ENCODE measurements at regions not wholly inside any gene's neighbourhood (a gene's known extent, or its start where the extent isn't known, plus 50 kb on each side); places are given as distances from the start of the nearest gene placed in this dataset.

- no peak for DNase-seq (ENCODE audit: low read depth, low spot score)
Measured at GRCh38 chr5:63894690-63895089, 67.6 kb downstream of the HTR1A start.

DNA sequence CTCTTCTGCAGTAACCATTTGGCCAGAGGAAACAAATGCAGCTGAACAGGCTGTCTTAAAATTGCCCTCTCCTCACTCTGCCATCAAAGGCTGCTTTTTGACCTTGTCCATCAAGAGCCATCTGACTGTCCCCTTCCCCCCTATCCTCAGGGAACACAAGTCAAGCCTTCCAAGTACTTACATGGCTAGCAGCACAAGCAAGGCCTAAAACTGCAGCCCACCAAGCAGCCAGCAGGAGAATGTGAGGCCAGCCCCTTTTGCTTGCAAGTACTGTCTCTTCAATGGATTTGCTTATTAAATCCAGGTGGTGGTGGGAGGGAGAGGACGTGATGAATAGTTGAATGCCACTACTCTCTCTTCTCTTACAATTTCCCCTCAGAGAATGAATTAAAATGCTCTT is 83.5 kb downstream of the HTR1A start:
- DNase-seq (ENCODE audit: low read depth, low spot score) = no peak
- H3K4me3 ChIP-seq (ENCODE audit: low read length) = no peak overlapping the region

More at GRCh38 chr5:63894690-63895089, 67.6 kb downstream of the HTR1A start:
- H3K4me3 ChIP-seq (ENCODE audit: low read length) = no peak overlapping the region

- no peak overlapping the region for H3K4me3 ChIP-seq (ENCODE audit: low read length)
- DNase-seq (ENCODE audit: low read depth, low spot score) = no peak
Measured at GRCh38 chr5:63877961-63878360, 84.3 kb downstream of the HTR1A start.

DNA sequence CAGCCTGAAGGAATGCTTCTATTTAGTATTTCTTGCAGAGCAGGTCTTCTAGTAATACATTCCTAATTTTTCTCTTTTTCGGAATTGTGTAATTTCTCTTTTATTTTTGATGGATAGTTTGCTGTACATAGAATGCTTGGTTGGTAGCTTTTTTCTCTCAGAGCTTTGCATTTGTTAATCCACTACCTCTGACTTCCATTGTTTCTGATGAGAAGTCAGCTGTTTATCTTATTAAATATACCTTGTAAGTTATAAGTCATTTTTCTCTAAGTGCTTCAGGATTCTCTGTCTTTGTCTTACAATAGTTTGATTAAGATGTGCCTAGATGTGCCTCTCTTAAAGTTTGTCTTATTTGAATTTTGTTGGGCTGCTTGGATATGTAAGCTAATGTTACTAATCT is 101.9 kb downstream of the HTR1A start:
- no peak for DNase-seq (ENCODE audit: low read depth, low spot score)

DNA sequence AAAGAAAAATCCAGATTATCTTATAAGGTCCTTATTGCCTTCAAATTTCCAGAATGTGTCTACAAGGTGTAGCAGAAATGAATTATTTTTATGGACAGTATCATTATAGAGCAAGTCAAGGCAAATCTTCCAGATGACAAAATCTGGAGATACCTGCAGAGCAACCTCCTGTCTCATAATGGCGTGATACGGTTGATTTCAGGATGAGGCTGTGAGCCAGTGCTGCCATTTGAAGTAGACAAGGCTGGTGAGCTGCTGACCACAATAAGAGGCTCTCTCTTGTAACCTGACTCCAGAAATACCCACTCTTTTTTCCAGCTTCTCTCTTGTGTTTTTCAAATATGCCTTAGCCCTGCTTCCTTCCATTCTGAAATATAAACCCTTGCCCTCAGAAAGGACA is 108.2 kb downstream of the HTR1A start:
- no peak for DNase-seq (ENCODE audit: low read depth, low spot score)
- H3K4me3 ChIP-seq (ENCODE audit: low read length) = no peak overlapping the region

More for the DNA sequence above, 101.9 kb downstream of the HTR1A start:
- no peak overlapping the region for H3K4me3 ChIP-seq (ENCODE audit: low read length)

- no peak overlapping the region for H3K4me3 ChIP-seq (ENCODE audit: low read length)
Measured at GRCh38 chr5:63843190-63843589, 119.1 kb downstream of the HTR1A start.

GRCh38 chr5:63837437-63837836 is 124.8 kb downstream of the HTR1A start:
- DNase-seq (ENCODE audit: low read depth, low spot score) = no peak

More at GRCh38 chr5:63843190-63843589, 119.1 kb downstream of the HTR1A start:
- DNase-seq (ENCODE audit: low read depth, low spot score) = no peak

DNA sequence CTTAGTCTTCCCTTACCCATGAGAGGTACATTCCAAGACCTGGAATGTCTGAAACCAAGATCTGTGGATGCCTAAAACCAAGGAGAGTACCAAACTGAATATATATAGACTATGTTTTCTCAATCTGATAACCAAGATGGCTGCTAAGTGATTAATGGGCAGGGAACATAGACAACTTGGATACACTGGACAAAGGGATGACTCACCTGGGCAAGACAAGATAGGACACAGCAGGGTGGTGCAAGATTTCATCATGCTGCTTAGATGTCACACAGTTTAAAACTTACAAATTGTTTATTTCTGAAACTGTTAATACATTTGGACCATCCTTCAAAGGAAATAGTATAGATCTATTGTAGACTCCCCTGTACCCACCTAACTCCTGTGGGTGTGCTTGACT is 130.9 kb downstream of the HTR1A start:
- no peak for DNase-seq (ENCODE audit: low read depth, low spot score)
- H3K4me3 ChIP-seq (ENCODE audit: low read length) = no peak overlapping the region

More at GRCh38 chr5:63837437-63837836, 124.8 kb downstream of the HTR1A start:
- no peak overlapping the region for H3K4me3 ChIP-seq (ENCODE audit: low read length)

GRCh38 chr5:63825984-63826383 is 136.3 kb downstream of the HTR1A start:
- H3K4me3 ChIP-seq (ENCODE audit: low read length) = no peak overlapping the region
- DNase-seq (ENCODE audit: low read depth, low spot score) = no peak

DNA sequence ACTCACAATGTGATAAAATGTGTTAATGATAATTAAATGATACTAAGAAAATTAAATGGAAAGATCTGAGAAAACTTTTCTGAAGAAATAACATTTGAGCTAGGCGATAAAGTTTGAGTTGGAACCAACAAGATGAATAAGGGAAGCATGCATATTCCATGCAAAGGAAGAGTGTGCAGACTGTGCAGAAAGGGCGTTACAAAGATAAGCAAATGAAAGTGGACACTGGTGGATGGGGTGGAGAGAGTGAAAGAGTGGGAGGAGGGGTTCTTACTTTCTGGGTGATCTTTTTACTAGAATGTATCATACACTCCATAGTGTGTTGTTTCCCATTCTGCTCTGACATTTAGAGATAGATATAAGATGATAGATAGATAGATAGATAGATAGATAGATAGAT is 138.7 kb downstream of the HTR1A start:
- DNase-seq (ENCODE audit: low read depth, low spot score) = no peak
- H3K4me3 ChIP-seq (ENCODE audit: low read length) = no peak overlapping the region

DNA sequence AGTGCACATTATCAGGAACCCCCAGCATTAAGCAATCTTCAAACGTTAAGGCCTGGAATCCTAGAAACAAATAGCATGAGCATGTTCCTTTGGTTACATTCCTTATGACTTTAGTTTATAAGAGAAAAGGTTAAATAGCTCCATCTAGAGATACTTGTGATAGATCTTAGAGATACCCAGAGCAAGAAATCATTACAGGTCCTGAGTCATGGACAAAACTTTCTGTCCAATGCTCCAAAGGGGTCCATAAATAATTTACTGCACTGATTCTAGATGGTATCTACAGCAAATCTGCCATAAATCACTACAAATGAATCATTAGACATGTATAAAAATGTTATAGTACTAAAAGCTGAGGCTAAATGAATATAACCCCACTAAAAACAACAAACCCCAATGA is 139.6 kb downstream of the HTR1A start:
- no peak for DNase-seq (ENCODE audit: low read depth, low spot score)
- no peak overlapping the region for H3K4me3 ChIP-seq (ENCODE audit: low read length)

DNA sequence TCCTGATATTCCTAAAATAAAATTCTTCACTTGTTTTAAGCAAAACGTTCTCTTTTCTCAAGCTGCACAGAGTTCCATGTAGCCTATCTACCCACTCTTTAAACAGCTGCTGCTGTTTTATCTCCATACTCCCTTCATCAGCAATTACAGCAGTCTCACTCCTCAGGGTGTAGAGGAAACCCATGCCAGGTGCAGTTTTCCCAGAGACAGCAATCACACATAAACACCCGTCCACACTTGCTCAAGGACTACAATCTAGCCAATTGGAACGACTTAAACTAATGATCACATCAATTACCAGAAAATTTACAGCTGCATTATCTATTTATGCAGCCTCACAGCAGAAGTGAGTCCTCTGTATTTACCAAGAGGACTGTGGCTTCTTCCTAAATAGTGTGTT is 141.7 kb downstream of the HTR1A start:
- no peak overlapping the region for H3K4me3 ChIP-seq (ENCODE audit: low read length)
- DNase-seq (ENCODE audit: low read depth, low spot score) = no peak

- no peak overlapping the region for H3K4me3 ChIP-seq (ENCODE audit: low read length)
- no peak for DNase-seq (ENCODE audit: low read depth, low spot score)
Measured at GRCh38 chr5:63812693-63813092, 149.6 kb downstream of the HTR1A start.

GRCh38 chr5:63811961-63812360 is 150.3 kb downstream of the HTR1A start:
- DNase-seq (ENCODE audit: low read depth, low spot score) = no peak
- no peak overlapping the region for H3K4me3 ChIP-seq (ENCODE audit: low read length)

- no peak for DNase-seq (ENCODE audit: low read depth, low spot score)
- no peak overlapping the region for H3K4me3 ChIP-seq (ENCODE audit: low read length)
Measured at GRCh38 chr5:63811286-63811685, 151.0 kb downstream of the HTR1A start.

- no peak overlapping the region for H3K4me3 ChIP-seq (ENCODE audit: low read length)
- DNase-seq (ENCODE audit: low read depth, low spot score) = no peak
Measured at GRCh38 chr5:63805151-63805550, 157.1 kb downstream of the HTR1A start.

- DNase-seq (ENCODE audit: low read depth, low spot score) = no peak
- H3K4me3 ChIP-seq (ENCODE audit: low read length) = no peak overlapping the region
Measured at GRCh38 chr5:63803165-63803564, 159.1 kb downstream of the HTR1A start.

DNA sequence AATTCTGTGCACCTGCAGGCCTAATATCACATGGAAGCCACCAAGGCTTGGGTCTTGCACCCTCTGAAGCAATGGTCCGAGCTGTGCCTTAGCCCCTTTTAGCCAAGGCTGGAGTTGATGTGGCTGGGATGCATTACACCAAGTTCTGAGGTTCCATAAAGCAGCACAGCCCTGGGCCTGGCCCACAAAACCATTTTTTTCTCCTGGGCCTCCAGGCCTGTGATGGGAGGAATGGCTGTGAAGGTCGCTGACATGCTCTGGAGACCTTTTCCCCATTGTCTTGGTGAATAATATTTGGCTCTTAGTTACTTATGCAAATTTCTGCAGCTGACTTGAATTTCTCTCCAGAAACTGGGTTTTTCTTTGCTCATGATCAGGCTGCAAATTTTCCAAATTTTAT is 167.3 kb downstream of the HTR1A start:
- no peak overlapping the region for H3K4me3 ChIP-seq (ENCODE audit: low read length)
- no peak for DNase-seq (ENCODE audit: low read depth, low spot score)

- no peak for DNase-seq (ENCODE audit: low read depth, low spot score)
- no peak overlapping the region for H3K4me3 ChIP-seq (ENCODE audit: low read length)
Measured at GRCh38 chr5:63794296-63794695, 167.9 kb downstream of the HTR1A start.

DNA sequence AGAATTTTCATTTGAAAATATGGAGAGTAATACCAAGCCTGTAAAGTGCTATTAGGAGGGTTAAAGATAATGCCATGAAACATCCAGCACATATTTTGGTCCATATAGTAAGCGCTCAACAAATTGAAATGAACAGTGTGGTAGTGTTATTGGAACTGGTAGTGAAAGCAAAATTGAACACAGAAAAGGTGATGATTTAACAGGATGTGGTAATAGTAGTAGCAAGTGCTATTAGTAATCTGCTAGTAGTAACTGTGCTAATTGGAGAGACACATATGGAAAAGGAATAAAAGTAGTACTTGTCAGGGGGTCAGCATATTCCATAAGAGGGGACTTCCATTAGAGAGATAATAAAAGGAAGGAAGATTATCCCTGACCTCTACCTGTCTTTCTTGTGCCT is 187.3 kb downstream of the HTR1A start:
- H3K4me3 ChIP-seq (ENCODE audit: low read length) = no peak overlapping the region

DNA sequence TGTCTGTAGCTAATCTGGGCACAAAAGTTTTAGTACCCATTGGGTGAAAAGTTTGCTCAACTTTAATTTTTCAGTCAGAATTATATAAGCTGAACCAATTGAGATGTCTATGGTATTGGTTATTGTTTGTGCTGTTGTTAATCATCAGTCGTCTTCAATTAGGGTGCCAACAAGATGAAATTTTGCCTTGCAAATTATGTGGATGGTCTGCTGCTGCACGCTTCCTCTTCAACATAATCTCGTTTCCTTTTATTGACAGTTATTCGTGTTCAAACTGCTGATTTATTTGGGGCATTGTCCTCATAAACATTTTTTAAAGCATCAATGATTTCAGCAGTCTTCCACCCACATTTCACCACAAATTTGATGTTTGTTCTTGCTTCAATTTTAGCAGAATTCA is 194.0 kb downstream of the HTR1A start:
- H3K4me3 ChIP-seq (ENCODE audit: low read length) = no peak overlapping the region
- no peak for DNase-seq (ENCODE audit: low read depth, low spot score)

More for the DNA sequence above, 187.3 kb downstream of the HTR1A start:
- no peak for DNase-seq (ENCODE audit: low read depth, low spot score)

GRCh38 chr5:63760965-63761364 is 201.3 kb downstream of the HTR1A start:
- DNase-seq (ENCODE audit: low read depth, low spot score) = no peak
- H3K4me3 ChIP-seq (ENCODE audit: low read length) = no peak overlapping the region

Measured in Jurkat, Clone E6-1 (cell line).